Fibroblast of peridontal ligament (primary cell): ENCODE measurements at regions not wholly inside any gene's neighbourhood (a gene's known extent, or its start where the extent isn't known, plus 50 kb on each side); places are given as distances from the start of the nearest gene placed in this dataset.
A peak's percentile ranks its signal among the peaks of the same experiment; 100 is the strongest.

Source experiments
- DNase-seq: peaks from one replicate; pipeline ENCODE4 v3.0.0-alpha.2; 2010; ENCODE audit errors: extremely low read depth

DNA sequence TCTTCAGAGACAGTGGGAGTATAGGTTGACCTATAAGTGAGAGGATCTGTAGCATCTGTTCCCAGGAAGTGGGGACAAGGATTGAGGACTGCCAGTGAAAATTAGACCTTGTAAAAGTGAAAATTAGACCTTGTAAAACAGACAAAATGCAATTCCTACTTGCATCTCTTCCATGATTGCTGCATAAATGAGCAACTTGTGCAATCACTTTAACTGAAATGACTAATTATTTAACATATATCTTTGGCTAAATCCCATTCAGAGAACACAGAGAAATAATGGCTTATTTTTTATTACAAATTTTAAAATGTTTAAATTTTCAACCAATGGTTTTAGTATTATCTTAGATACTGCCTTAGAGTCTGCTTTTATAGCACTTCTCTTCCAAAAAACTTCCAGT lies 67.2 kb upstream of the NABP1 start:
- DNase-seq, result no peak

DNA sequence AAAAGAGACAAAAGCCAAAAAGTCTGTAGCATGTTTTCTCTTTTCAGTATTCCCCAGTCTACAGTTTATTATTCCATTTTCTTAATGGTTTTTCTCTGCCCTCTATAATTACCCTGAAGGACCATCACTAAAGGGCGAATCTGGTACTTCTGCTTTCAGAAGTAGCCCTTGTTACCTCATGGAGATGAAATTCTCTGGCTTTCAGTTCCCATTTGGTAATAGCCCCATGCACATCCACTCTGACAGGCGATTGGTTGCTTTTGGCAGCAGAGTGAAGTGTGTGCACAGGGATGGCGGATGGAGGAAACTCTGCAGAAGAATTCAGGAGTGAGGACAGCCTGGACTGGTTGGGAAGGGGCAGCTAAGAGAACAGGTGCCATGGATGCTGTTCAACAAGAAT lies 66.3 kb upstream of the NABP1 start:
- no peak for DNase-seq

DNA sequence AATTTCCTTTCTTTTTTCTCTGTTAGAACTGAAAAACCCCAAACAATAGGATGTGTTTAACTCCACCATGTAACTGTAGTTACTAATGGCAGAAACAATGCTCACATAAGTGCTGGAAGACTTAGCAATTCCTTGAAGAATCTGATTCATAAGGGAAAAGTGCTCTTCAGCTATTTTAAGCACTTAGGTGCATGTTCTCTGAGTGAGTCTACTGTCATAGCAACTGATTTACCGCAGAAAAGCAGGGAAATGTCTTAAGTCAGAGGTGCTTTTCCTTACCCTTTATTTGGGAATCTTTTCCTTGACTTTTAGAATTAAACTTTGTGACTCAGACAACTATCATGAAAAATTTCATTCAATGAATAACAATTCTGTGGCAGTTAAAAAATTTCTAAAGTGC lies 65.4 kb upstream of the NABP1 start:
- peak; percentile 79 for DNase-seq

DNA sequence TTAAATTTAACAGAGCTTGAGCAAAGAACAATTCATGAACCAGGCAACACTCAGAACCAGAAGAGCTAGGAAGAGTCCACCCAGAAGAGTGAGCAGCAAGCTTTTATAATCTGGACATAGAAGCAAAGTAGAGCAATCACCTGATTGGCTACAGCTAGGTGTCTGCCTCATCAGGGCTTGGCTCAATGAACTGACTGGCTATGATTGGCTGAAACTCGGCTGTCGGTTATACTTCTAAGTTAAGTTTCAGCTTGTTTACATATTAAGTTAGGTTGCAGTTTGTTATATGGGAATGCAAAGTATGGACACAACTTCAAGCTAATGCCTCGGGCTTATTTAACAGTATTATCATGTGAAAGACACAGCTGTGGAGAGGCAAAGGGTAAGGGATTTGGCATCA lies 63.2 kb upstream of the NABP1 start:
- no peak for DNase-seq

DNA sequence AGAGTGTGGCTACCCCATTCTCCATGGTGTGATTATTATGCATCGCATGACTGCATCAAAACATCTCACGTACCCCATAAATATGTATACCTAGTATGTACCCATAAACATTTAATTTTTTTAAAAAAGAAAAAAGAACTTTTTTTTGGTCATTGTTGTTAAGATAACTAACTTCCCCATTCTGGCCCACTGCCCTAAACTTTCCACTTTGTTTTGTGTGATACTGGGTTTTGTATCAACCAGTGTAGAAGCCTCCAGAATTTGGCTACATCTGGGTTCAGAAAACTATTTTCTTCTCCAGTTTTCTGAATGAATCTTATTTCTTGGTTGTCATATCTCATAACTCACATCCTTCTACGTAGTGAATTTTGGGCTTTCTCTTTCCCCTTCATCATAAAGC lies 62.3 kb upstream of the NABP1 start:
- DNase-seq, result no peak

DNA sequence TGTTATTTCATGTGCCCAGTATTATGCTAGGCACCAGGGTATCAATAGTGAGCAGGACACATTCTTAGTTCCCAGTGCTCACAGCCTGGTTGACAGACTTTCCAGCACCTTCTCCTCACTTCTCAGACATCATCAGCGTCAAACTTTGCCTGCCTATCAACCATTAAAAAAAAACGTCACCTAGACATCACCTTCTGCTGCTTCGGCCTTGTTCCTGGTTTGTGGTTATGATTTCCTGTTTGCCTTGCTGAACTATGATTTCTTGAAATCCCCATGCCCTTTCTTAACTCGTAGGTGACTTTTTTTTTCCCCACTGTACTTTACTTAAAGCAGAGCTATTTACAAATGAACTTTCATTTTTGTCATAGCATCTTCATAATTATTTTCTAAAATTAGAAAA lies 60.4 kb upstream of the NABP1 start:
- DNase-seq, result no peak

DNA sequence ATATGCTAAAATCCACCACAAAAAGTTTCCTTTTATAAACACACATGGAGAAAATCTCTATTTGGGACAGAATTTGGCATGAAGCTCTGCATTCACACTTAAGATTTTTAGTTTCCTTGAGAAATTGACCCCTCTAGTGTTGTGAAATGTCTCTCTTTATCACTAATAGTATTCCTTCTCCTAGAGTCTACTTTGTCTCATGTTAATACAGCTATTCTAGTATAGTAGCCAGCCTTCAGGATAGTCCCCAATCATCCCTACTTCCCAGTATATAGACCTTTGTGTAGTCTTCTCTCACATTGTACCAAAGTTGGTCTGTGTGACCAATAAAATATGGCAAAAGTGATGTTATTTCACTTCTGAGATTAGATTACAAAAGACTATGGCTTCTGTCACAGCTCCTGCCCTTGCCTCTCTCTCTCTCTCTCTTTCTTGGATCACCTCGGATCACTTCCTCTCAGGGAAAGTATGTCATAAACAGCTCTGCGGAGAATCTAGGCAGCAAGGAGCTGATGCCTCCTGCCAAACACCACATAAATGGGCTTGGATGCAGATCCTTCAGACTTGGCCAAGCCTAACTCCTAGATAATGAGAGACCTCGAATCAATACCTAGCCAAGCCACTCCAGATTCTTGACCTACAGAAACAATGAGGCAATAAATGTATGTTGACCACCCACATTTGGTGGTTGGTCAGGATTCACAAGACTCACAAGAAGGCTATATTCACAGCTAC lies 59.7 kb upstream of the NABP1 start:
- no peak for DNase-seq

DNA sequence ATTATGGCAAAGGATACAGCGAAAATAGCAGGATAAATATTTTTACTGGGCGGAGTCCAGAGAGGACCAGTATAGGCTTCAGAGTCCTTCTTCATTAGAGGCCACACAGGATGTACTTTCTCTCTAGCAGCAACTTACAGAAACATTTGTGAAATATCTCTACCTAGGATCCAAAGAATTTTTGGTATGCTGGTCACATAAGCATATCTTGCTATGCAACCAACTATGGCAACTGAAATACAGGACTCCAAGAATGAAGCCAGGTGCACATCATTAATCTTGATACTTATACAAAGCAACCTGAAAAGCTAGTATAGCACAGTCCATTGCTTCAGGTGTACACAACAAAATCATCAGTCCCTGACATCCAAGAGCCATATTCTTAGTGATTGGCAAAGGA lies 59.1 kb upstream of the NABP1 start:
- DNase-seq, result no peak

DNA sequence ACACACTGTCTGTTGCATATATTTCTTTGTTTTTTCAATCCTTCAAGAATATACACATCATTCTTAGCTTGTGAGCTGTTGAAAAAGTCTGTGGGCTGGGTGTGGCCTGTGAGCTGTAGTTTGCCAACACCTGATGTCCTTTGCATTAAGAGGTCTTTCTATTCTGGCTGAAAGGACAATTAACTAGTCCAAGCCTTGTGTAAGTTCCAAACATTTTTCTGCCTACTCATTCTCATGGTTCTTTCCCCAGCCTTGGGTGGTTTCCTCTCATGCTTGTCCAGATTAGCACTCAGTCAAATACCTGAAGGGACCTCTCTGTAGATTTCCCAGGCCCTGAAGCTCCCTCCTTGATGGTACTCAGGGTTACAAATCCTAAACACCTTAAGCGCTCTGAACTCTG lies 57.8 kb upstream of the NABP1 start:
- peak; percentile 47 for DNase-seq

DNA sequence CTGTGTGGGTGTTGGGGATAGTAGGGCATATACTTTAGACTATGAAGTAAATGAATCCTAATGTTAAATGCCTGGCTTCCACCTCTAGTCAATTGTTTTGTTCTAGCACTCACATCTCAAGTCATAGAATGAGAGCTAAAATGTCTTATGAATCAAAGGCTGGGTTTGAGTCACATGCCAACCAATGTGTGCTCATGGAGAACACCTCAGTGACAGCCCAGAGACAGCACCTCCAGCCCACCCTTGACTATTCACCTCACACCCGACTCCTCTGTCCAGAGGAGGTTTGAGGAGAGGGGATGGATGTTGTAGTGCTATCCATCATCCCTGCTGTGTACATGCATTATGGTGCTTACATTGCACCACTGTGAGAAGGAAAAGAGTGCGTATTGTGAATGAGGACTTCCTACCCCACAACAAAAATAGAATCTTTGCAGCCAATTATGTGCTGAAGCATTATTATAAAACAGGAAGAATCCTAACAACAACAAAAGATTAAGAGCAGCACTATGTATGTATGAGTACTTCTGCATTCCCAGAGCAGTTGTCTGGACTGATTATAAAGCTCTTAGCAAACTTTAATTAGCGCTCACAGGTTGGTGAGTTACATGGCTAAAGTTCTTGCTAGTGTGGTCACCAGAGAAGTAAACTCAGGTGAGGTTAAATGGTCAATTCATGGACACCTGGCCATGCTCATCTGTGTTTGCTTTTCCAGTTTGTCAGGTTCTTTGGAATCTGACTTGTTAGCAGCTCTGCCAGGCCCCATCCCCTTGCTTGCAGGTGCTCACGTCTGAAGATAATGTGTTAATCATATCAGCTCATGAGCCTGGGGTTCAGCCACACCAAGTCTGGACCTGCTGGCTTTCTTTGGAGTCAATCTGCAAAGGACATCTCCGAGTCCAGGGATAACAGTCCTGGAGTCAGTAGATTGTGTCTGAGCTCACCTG lies 55.3 kb upstream of the NABP1 start:
- no peak for DNase-seq

DNA sequence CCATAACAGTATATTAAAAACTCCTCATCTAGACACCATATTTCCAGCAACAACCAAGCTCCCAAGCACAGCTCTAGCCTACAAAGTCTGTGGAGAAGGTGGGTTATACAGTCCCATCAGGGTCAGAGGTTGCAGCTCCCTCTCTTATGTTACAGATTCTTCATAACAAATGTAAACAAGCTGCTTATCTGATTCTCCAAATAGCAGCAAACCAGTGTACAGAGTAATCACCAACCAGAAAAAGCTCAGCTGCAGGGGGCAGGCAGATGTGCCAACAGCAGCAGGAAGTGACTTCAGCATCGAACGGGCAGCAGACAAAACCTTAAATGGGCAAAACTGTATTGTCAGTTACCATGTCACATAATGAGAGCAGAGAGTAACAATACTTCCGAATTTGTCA lies 52.9 kb upstream of the NABP1 start:
- no peak for DNase-seq

DNA sequence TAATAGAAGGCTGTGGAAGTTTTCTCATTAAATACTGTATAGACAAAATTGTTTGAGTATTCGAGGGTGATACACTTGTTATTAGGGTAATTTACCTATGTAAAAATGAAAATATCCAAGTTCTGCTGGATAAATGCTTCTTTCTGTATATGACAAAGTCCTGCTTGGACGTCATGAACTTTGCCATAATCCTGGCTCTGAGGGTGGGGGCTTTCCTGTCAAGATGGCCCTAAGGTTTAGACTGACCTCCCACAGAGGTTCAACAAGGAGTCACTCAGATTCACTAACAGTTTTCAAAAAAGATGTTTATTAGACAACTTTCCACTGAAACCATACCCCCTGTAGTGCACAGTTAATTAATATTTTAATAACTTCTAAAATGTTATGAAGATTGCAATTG lies 52.5 kb upstream of the NABP1 start:
- DNase-seq, result no peak

DNA sequence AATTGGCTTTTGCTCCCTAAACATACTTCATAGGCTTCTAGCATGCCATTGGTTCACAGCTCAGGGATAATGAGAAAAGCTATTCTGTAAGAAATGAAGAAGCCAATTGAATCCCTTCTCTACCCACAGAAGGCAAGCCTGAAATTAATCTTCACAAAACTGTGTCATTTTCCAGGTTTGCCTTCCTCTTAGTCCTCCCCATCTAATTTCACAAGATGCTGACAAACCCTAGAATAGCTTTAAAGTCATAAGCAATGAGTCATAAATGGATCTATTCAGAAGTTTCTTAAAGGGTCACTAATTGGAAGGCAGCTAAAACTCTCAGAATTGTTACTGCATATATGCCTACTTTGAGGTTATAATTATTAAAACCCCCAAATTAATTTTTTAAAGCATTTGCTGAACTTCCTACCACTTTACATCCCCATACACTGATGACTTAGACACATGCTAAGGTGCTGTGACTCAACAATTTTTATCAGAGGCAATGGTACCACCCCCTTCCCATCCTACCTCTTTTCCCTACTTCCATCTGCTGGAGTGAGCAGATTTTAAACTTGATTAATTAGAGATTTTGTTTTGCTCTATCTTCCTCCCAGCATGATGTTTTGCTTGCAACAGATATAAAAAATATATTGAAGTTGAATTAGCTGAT lies 51.3 kb upstream of the NABP1 start:
- peak; percentile 80 for DNase-seq

DNA sequence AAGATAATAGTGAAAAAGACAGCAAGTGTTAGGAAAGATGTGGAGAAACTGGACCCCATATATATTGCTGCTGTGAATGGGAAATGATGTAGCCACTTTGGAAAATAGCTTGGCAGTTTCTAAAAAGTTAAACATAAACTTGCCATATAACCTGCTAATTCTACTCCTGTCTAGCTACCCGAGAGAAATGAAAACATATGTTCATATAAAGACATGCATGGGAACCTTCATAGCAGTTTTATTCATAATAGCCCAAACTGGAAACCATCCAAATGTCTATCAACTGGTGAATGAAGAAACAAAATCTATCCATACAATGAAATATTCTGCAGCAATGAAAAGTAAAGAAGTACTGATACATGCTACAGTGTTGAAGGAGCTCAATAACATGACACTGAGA lies 50.4 kb upstream of the NABP1 start:
- DNase-seq, result no peak
